HEK293 (cell line): ENCODE measurements at regions not wholly inside any gene's neighbourhood (a gene's known extent, or its start where the extent isn't known, plus 50 kb on each side); places are given as distances from the start of the nearest gene placed in this dataset.

ENCODE experiments used
- CTCF ChIA-PET: fragments of 350-600 bp; formaldehyde crosslinking; extraction: SDS; loops from one replicate; lab custom pipeline; 2021; ENCODE audit warnings: antibody characterized with exemption; lab: Yijun Ruan, JAX
- POLR2A ChIA-PET: fragments of 300-600 bp; formaldehyde crosslinking; extraction: SDS; loops from one replicate; lab custom pipeline; 2020; ENCODE audit warnings: antibody characterized with exemption, inconsistent platforms; lab: Yijun Ruan, JAX
- H3K27ac ChIP-seq: fragments of 200-500 bp; sonication (Bioruptor generic); 2 replicates; pipeline ENCODE4 v1.5.1; 2014; ENCODE audit warnings: low read depth, low read length, control low read depth, inconsistent platforms; ENCODE audit errors: extremely low read depth
- H3K36me3 ChIP-seq, 2 experiments: fragments of 200-500 bp in 1 of 2; sonication (Bioruptor generic) in 1 of 2; 1 replicate in 1 of 2; 2 replicates in 1 of 2; pipeline ENCODE4 v1.5.1; 2014 to 2017; ENCODE audit warnings: inconsistent platforms in 2 of 2, low read length in 2 of 2; ENCODE audit not compliant: control insufficient read depth in 2 of 2, insufficient read depth in 1 of 2
- H3K4me1 ChIP-seq: fragments of 200-500 bp; sonication (Bioruptor generic); 2 replicates; pipeline ENCODE4 v1.5.1; 2014; ENCODE audit warnings: mild to moderate bottlenecking, low read length, inconsistent platforms; ENCODE audit not compliant: control insufficient read depth, insufficient read depth
- H3K4me3 ChIP-seq: 2 replicates; pipeline ENCODE4 v1.5.1; 2011; ENCODE audit warnings: low read depth, mild to moderate bottlenecking, control low read depth, low read length, moderate library complexity
- H3K9me3 ChIP-seq: fragments of 200-500 bp; sonication (Bioruptor generic); 2 replicates; pipeline ENCODE4 v1.5.1; 2014; ENCODE audit warnings: low read depth, low read length, inconsistent platforms; ENCODE audit not compliant: control insufficient read depth, insufficient read depth
- HOXD13 ChIP-seq: sonication (generic); formaldehyde crosslinking; IDR thresholded peaks from 2 replicates; pipeline ENCODE4 v1.8.0; 2022; ENCODE audit warnings: missing genetic modification reagents, borderline replicate concordance
- KLF9 ChIP-seq: fragments of 450-650 bp; formaldehyde crosslinking; IDR thresholded peaks from 2 replicates; pipeline ENCODE4 v1.5.1; 2016; ENCODE audit warnings: missing biosample characterization, missing genetic modification characterization, low read depth
- OSR2 ChIP-seq: fragments of 450-650 bp; formaldehyde crosslinking; IDR thresholded peaks from 2 replicates; pipeline ENCODE4 v1.5.1; 2016; ENCODE audit warnings: missing biosample characterization, missing genetic modification characterization
- SALL2 ChIP-seq: fragments of 450-650 bp; formaldehyde crosslinking; IDR thresholded peaks from 2 replicates; pipeline ENCODE4 v1.5.0; 2017; ENCODE audit warnings: missing biosample characterization, mild to moderate bottlenecking, missing genetic modification characterization, borderline replicate concordance
- TCF7L2 ChIP-seq: IDR thresholded peaks from 2 replicates; pipeline ENCODE4 v1.6.1; 2011; ENCODE audit warnings: low read depth, mild to moderate bottlenecking, inconsistent platforms, low read length, moderate library complexity, borderline replicate concordance
- ZFP69B ChIP-seq: fragments of 450-650 bp; formaldehyde crosslinking; IDR thresholded peaks from 2 replicates; pipeline ENCODE4 v1.5.1; 2016; ENCODE audit warnings: missing biosample characterization, missing genetic modification characterization
- ZNF121 ChIP-seq: fragments of 450-650 bp; formaldehyde crosslinking; IDR thresholded peaks from 2 replicates; pipeline ENCODE4 v1.5.1; 2016; ENCODE audit warnings: missing biosample characterization, missing genetic modification characterization
- ZNF133 ChIP-seq: fragments of 450-650 bp; formaldehyde crosslinking; IDR thresholded peaks from 2 replicates; pipeline ENCODE4 v1.5.1; 2016; ENCODE audit warnings: missing biosample characterization, missing genetic modification characterization
- ZNF184 ChIP-seq: fragments of 450-650 bp; IDR thresholded peaks from 2 replicates; pipeline ENCODE4 v1.5.1; 2018; ENCODE audit warnings: missing biosample characterization, mild to moderate bottlenecking, missing genetic modification characterization
- ZNF19 ChIP-seq: fragments of 450-650 bp; formaldehyde crosslinking; IDR thresholded peaks from 2 replicates; pipeline ENCODE4; 2016; ENCODE audit warnings: missing biosample characterization, missing genetic modification characterization, low read depth
- ZNF239 ChIP-seq: fragments of 450-650 bp; formaldehyde crosslinking; IDR thresholded peaks from 2 replicates; pipeline ENCODE4 v1.5.1; 2016; ENCODE audit warnings: missing biosample characterization, missing genetic modification characterization
- ZNF302 ChIP-seq: fragments of 450-650 bp; formaldehyde crosslinking; IDR thresholded peaks from 2 replicates; pipeline ENCODE4 v1.5.1; 2016; ENCODE audit warnings: missing biosample characterization, missing genetic modification characterization, low read depth
- ZNF324 ChIP-seq: fragments of 450-650 bp; formaldehyde crosslinking; IDR thresholded peaks from 2 replicates; pipeline ENCODE4 v1.5.1; 2016; ENCODE audit warnings: missing biosample characterization, missing genetic modification characterization
- ZNF366 ChIP-seq: fragments of 450-650 bp; formaldehyde crosslinking; conservative IDR thresholded peaks from 2 replicates; pipeline ENCODE4 v1.5.1; 2016; ENCODE audit warnings: missing biosample characterization, missing genetic modification characterization
- ZNF473 ChIP-seq: fragments of 450-650 bp; formaldehyde crosslinking; IDR thresholded peaks from 2 replicates; pipeline ENCODE4 v1.5.1; 2017; ENCODE audit warnings: missing biosample characterization, missing genetic modification characterization
- ZNF549 ChIP-seq: fragments of 450-650 bp; IDR thresholded peaks from 2 replicates; pipeline ENCODE4 v1.5.1; 2018; ENCODE audit warnings: missing biosample characterization, missing genetic modification characterization, mild to moderate bottlenecking, inconsistent platforms, moderate library complexity
- ZNF571 ChIP-seq: fragments of 450-650 bp; formaldehyde crosslinking; IDR thresholded peaks from 2 replicates; pipeline ENCODE4 v1.5.0; 2017; ENCODE audit warnings: missing biosample characterization, missing genetic modification characterization
- ZNF677 ChIP-seq: fragments of 450-650 bp; IDR thresholded peaks from 2 replicates; pipeline ENCODE4 v1.5.0; 2018; ENCODE audit warnings: missing biosample characterization, mild to moderate bottlenecking, missing genetic modification characterization, moderate library complexity
- ZSCAN16 ChIP-seq: fragments of 450-650 bp; formaldehyde crosslinking; IDR thresholded peaks from 2 replicates; pipeline ENCODE4 v1.5.1; 2016; ENCODE audit warnings: missing biosample characterization, missing genetic modification characterization
- TF ChIP-seq, protein P1 (sequence below): fragments of 450-650 bp; formaldehyde crosslinking; IDR thresholded peaks from 2 replicates; pipeline ENCODE4 v1.5.1; 2016; ENCODE audit warnings: missing biosample characterization, missing genetic modification characterization, borderline replicate concordance
- TF ChIP-seq, protein P2 (sequence below): fragments of 450-650 bp; formaldehyde crosslinking; conservative IDR thresholded peaks from 2 replicates; pipeline ENCODE4 v1.5.1; 2016; ENCODE audit warnings: low read depth, missing biosample characterization, missing genetic modification characterization
- TF ChIP-seq, protein P3 (sequence below): fragments of 450-650 bp; formaldehyde crosslinking; IDR thresholded peaks from 2 replicates; pipeline ENCODE4 v1.5.1; 2016; ENCODE audit warnings: missing biosample characterization, missing genetic modification characterization
- TF ChIP-seq, protein P4 (sequence below): fragments of 450-650 bp; formaldehyde crosslinking; IDR thresholded peaks from 2 replicates; pipeline ENCODE4 v1.5.1; 2016; ENCODE audit warnings: missing biosample characterization, missing genetic modification characterization

DNA sequence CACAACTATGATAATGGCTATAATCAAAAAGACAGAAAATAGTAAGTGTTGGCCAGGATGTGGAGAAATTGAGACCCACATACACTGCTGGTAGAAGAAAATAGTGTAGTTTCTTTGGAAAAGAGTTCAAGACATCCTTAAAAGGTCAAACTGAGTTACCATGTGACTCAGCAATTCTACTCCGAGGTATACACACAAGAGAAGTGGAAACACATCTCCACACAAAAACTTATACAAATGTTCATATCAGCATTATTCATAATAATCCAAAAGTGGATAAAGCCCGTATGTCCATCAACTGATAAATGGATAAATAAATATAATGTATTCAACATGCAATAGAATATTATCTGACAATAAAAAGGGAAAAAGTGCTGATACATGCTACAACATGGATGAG lies 532.2 kb downstream of the NR2F1-AS1 start:
- ChIA-PET POLR2A (no interaction called here), CTCF (no interaction called here)
- peaks cover 4% of the 10 kb centered on the region for H3K4me1 ChIP-seq
- H3K36me3 ChIP-seq, result no peaks in the 10 kb centered on the region
- no peak for TF ChIP-seq ZNF133 (tag by site-specific recombination)
- no peak for TF ChIP-seq ZNF121
- TF ChIP-seq ZNF324, result no peak
- TF ChIP-seq, protein P1, sequence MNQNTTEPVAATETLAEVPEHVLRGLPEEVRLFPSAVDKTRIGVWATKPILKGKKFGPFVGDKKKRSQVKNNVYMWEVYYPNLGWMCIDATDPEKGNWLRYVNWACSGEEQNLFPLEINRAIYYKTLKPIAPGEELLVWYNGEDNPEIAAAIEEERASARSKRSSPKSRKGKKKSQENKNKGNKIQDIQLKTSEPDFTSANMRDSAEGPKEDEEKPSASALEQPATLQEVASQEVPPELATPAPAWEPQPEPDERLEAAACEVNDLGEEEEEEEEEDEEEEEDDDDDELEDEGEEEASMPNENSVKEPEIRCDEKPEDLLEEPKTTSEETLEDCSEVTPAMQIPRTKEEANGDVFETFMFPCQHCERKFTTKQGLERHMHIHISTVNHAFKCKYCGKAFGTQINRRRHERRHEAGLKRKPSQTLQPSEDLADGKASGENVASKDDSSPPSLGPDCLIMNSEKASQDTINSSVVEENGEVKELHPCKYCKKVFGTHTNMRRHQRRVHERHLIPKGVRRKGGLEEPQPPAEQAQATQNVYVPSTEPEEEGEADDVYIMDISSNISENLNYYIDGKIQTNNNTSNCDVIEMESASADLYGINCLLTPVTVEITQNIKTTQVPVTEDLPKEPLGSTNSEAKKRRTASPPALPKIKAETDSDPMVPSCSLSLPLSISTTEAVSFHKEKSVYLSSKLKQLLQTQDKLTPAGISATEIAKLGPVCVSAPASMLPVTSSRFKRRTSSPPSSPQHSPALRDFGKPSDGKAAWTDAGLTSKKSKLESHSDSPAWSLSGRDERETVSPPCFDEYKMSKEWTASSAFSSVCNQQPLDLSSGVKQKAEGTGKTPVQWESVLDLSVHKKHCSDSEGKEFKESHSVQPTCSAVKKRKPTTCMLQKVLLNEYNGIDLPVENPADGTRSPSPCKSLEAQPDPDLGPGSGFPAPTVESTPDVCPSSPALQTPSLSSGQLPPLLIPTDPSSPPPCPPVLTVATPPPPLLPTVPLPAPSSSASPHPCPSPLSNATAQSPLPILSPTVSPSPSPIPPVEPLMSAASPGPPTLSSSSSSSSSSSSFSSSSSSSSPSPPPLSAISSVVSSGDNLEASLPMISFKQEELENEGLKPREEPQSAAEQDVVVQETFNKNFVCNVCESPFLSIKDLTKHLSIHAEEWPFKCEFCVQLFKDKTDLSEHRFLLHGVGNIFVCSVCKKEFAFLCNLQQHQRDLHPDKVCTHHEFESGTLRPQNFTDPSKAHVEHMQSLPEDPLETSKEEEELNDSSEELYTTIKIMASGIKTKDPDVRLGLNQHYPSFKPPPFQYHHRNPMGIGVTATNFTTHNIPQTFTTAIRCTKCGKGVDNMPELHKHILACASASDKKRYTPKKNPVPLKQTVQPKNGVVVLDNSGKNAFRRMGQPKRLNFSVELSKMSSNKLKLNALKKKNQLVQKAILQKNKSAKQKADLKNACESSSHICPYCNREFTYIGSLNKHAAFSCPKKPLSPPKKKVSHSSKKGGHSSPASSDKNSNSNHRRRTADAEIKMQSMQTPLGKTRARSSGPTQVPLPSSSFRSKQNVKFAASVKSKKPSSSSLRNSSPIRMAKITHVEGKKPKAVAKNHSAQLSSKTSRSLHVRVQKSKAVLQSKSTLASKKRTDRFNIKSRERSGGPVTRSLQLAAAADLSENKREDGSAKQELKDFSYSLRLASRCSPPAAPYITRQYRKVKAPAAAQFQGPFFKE (tag by site-specific recombination), result no peak
- TF ChIP-seq SALL2 (tag by site-specific recombination), result no peak
- no peak for TF ChIP-seq ZNF366 (tag by site-specific recombination)
- no peak for TF ChIP-seq KLF9 (tag by site-specific recombination)
- TF ChIP-seq ZNF239 (tag by site-specific recombination), result no peak
- TF ChIP-seq ZFP69B (tag by site-specific recombination), result no peak
- H3K4me3 ChIP-seq, result no peak overlapping the region
- H3K27ac ChIP-seq, result no peak overlapping the region
- H3K9me3 ChIP-seq, result no peaks in the 10 kb centered on the region

GRCh38 chr5:93044859-93045666 lies 536.0 kb downstream of the NR2F1-AS1 start:
- Histone ChIP-seq H3K4me1 (peaks cover 4% of the 10 kb centered on the region), H3K36me3 (no peaks in the 10 kb centered on the region; a peak in 1 of 3 replicates), H3K9me3 (no peaks in the 10 kb centered on the region), H3K27ac (no peak overlapping the region), H3K4me3 (no peak overlapping the region)
- ChIA-PET POLR2A (interaction anchor here (0.7 kb wide), 1 partner anchor 127 kb away, joined by 3 read pairs; no protein-coding TSS in a partner anchor), CTCF (no interaction called here)
- peak; percentile 77 for TF ChIP-seq ZSCAN16
- no peak for TF ChIP-seq HOXD13 (CRISPR knock-in tag)
- TF ChIP-seq ZNF473, result no peak
- TF ChIP-seq, protein P2, sequence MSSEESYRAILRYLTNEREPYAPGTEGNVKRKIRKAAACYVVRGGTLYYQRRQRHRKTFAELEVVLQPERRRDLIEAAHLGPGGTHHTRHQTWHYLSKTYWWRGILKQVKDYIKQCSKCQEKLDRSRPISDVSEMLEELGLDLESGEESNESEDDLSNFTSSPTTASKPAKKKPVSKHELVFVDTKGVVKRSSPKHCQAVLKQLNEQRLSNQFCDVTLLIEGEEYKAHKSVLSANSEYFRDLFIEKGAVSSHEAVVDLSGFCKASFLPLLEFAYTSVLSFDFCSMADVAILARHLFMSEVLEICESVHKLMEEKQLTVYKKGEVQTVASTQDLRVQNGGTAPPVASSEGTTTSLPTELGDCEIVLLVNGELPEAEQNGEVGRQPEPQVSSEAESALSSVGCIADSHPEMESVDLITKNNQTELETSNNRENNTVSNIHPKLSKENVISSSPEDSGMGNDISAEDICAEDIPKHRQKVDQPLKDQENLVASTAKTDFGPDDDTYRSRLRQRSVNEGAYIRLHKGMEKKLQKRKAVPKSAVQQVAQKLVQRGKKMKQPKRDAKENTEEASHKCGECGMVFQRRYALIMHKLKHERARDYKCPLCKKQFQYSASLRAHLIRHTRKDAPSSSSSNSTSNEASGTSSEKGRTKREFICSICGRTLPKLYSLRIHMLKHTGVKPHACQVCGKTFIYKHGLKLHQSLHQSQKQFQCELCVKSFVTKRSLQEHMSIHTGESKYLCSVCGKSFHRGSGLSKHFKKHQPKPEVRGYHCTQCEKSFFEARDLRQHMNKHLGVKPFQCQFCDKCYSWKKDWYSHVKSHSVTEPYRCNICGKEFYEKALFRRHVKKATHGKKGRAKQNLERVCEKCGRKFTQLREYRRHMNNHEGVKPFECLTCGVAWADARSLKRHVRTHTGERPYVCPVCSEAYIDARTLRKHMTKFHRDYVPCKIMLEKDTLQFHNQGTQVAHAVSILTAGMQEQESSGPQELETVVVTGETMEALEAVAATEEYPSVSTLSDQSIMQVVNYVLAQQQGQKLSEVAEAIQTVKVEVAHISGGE (tag by site-specific recombination), result no peak
- no peak for TF ChIP-seq ZNF302 (tag by site-specific recombination)
- no peak for TF ChIP-seq ZNF19 (tag by site-specific recombination)
- 0 out of 2 replicates have a peak, but pooled peaks have one; percentile 6 for TF ChIP-seq OSR2 (tag by site-specific recombination)
- TF ChIP-seq, protein P3, sequence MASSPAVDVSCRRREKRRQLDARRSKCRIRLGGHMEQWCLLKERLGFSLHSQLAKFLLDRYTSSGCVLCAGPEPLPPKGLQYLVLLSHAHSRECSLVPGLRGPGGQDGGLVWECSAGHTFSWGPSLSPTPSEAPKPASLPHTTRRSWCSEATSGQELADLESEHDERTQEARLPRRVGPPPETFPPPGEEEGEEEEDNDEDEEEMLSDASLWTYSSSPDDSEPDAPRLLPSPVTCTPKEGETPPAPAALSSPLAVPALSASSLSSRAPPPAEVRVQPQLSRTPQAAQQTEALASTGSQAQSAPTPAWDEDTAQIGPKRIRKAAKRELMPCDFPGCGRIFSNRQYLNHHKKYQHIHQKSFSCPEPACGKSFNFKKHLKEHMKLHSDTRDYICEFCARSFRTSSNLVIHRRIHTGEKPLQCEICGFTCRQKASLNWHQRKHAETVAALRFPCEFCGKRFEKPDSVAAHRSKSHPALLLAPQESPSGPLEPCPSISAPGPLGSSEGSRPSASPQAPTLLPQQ (tag by site-specific recombination), result no peak
- no peak for TF ChIP-seq ZNF571 (tag by site-specific recombination)
- no peak for TF ChIP-seq ZNF549 (tag by site-specific recombination)
- no peak for TF ChIP-seq ZNF677
- TF ChIP-seq TCF7L2, result peak; percentile 93
- TF ChIP-seq, protein P4, sequence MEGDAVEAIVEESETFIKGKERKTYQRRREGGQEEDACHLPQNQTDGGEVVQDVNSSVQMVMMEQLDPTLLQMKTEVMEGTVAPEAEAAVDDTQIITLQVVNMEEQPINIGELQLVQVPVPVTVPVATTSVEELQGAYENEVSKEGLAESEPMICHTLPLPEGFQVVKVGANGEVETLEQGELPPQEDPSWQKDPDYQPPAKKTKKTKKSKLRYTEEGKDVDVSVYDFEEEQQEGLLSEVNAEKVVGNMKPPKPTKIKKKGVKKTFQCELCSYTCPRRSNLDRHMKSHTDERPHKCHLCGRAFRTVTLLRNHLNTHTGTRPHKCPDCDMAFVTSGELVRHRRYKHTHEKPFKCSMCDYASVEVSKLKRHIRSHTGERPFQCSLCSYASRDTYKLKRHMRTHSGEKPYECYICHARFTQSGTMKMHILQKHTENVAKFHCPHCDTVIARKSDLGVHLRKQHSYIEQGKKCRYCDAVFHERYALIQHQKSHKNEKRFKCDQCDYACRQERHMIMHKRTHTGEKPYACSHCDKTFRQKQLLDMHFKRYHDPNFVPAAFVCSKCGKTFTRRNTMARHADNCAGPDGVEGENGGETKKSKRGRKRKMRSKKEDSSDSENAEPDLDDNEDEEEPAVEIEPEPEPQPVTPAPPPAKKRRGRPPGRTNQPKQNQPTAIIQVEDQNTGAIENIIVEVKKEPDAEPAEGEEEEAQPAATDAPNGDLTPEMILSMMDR (tag by site-specific recombination), result no peak
- TF ChIP-seq ZNF184 (tag by site-specific recombination), result no peak
